ENCODE measurements at regions not wholly inside any gene's neighbourhood (a gene's known extent, or its start where the extent isn't known, plus 50 kb on each side); places are given as distances from the start of the nearest gene placed in this dataset.

- TF ChIP-seq, protein P1, sequence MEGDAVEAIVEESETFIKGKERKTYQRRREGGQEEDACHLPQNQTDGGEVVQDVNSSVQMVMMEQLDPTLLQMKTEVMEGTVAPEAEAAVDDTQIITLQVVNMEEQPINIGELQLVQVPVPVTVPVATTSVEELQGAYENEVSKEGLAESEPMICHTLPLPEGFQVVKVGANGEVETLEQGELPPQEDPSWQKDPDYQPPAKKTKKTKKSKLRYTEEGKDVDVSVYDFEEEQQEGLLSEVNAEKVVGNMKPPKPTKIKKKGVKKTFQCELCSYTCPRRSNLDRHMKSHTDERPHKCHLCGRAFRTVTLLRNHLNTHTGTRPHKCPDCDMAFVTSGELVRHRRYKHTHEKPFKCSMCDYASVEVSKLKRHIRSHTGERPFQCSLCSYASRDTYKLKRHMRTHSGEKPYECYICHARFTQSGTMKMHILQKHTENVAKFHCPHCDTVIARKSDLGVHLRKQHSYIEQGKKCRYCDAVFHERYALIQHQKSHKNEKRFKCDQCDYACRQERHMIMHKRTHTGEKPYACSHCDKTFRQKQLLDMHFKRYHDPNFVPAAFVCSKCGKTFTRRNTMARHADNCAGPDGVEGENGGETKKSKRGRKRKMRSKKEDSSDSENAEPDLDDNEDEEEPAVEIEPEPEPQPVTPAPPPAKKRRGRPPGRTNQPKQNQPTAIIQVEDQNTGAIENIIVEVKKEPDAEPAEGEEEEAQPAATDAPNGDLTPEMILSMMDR (IDR thresholded peaks at IDR 0.05): no peak
- TF ChIP-seq POLR2A (IDR thresholded peaks at IDR 0.05): no peak
These were observed 833.5 kb upstream of the ADGRL3 start for GRCh38 chr4:60366661-60367060.
